ENCODE measurements at regions not wholly inside any gene's neighbourhood (a gene's known extent, or its start where the extent isn't known, plus 50 kb on each side); places are given as distances from the start of the nearest gene placed in this dataset.

- TF ChIP-seq CTCF (conservative IDR thresholded peaks at IDR 0.05 in 1 of 2, IDR thresholded peaks at IDR 0.05 in 1 of 2; ENCODE audit: extremely low read depth in 1 of 2, insufficient read depth in 1 of 2, low read depth in 1 of 2, low read length in 2 of 2) (no peak), EZH2 (IDR thresholded peaks at IDR 0.05; ENCODE audit: borderline replicate concordance, low read length) (no peak)
Observed at GRCh38 chr5:96288166-96288844, 144.7 kb downstream of the PCSK1 start.

All from mammary epithelial cell (primary cell).